GM13976 (cell line): ENCODE measurements at regions not wholly inside any gene's neighbourhood (a gene's known extent, or its start where the extent isn't known, plus 50 kb on each side); places are given as distances from the start of the nearest gene placed in this dataset.
"Not testable (repeated sequence)": the region's sequence is repeated elsewhere in the genome, so short reads cannot be mapped to it uniquely, and the experiment has no call there.

Experiments used
- DNase-seq: peaks from one replicate; pipeline ENCODE4 v3.0.0; 2012; ENCODE audit warnings: low spot score
- CTCF ChIP-seq: IDR thresholded peaks from 2 replicates; pipeline ENCODE4 v1.5.1; 2012; ENCODE audit warnings: borderline replicate concordance, mild to moderate bottlenecking; ENCODE audit not compliant: insufficient read depth; ENCODE audit errors: extremely low read depth, missing control alignments, control extremely low read depth
- in situ Hi-C: fragments of 300-500 bp; cut with MboI; formaldehyde crosslinking; loops from one replicate; pipeline ENCODE4 v1.12.0; 2022; ENCODE audit warnings: low sequenced_read_pairs, mixed read lengths, inconsistent platforms; ENCODE audit not compliant: unreplicated experiment

- DNase-seq = no peak
- no peak for TF ChIP-seq CTCF
- in situ Hi-C loops = no loop called here
Observed at GRCh38 chr5:173677125-173677672, 60.7 kb upstream of the BOD1 start.

- TF ChIP-seq CTCF = no peak
- no peak for DNase-seq
- in situ Hi-C loops = no loop called here
Observed at GRCh38 chr5:173679909-173680630, 63.6 kb upstream of the BOD1 start.

- in situ Hi-C loops = no loop called here
- TF ChIP-seq CTCF = no peak
- peak; percentile 65 for DNase-seq
Observed at GRCh38 chr5:173680660-173681242, 64.3 kb upstream of the BOD1 start.

GRCh38 chr5:173682313-173682712 lies 65.9 kb upstream of the BOD1 start:
- no peak for TF ChIP-seq CTCF
- in situ Hi-C loops = no loop called here
- DNase-seq = no peak

- DNase-seq, in situ Hi-C loops: not testable (repeated sequence)
Observed at GRCh38 chr5:173684535-173684934, 68.1 kb upstream of the BOD1 start.

GRCh38 chr5:173686950-173687349 lies 70.5 kb upstream of the BOD1 start:
- TF ChIP-seq CTCF = no peak
- in situ Hi-C loops = no loop called here
- DNase-seq = no peak

- in situ Hi-C loops = no loop called here
- DNase-seq = no peak
- no peak for TF ChIP-seq CTCF
Observed at GRCh38 chr5:173688703-173689102, 72.3 kb upstream of the BOD1 start.
